IMR-90 (cell line): ENCODE measurements at regions not wholly inside any gene's neighbourhood (a gene's known extent, or its start where the extent isn't known, plus 50 kb on each side); places are given as distances from the start of the nearest gene placed in this dataset.
"Not testable (repeated sequence)": the region's sequence is repeated elsewhere in the genome, so short reads cannot be mapped to it uniquely, and the experiment has no call there.

Source experiments
- ATAC-seq: fragments of 200-7000 bp; cut with Tn5 transposase; 2 replicates; pipeline ENCODE4 v1.9.1; 2020; ENCODE audit warnings: low read depth, mild to moderate bottlenecking, moderate library complexity
- BruUV-seq: library from RNA; stranded (reverse); fragments of 400-500 nt; replicated peaks from 2 replicates; lab custom pipeline; 2021; lab: Mats Ljungman, UMichigan
- CTCF ChIA-PET: fragments of 300-600 bp; formaldehyde crosslinking; extraction: SDS; loops from one replicate; lab custom pipeline; 2021; ENCODE audit warnings: antibody characterized with exemption; lab: Yijun Ruan, JAX
- POLR2A ChIA-PET: fragments of 300-600 bp; sonication (Branson Sonifier 250); formaldehyde crosslinking; loops from one replicate; lab custom pipeline; 2022; ENCODE audit warnings: antibody characterized with exemption; ENCODE audit not compliant: unreplicated experiment; lab: Charles Lee
- DNase-seq: peaks from one replicate; pipeline ENCODE4 v3.0.0; 2013
- H2AFZ ChIP-seq: replicated peaks from 2 replicates; pipeline ENCODE3; 2013; ENCODE audit warnings: low read length, mild to moderate bottlenecking; ENCODE audit not compliant: poor library complexity
- H2AK5ac ChIP-seq: 2 replicates; pipeline ENCODE4 v1.6.1; 2013; ENCODE audit warnings: low read depth, low read length, inconsistent platforms
- H2AK9ac ChIP-seq: replicated peaks from 2 replicates; pipeline ENCODE3; 2013; ENCODE audit warnings: mild to moderate bottlenecking, low read depth, low read length, moderate library complexity; ENCODE audit not compliant: poor library complexity
- H2BK120ac ChIP-seq: 2 replicates; pipeline ENCODE4 v1.6.1; 2013; ENCODE audit warnings: low read depth, low read length, inconsistent platforms
- H2BK15ac ChIP-seq: 3 replicates; pipeline ENCODE4 v1.6.1; 2013; ENCODE audit warnings: low read depth, low read length, inconsistent platforms
- H2BK20ac ChIP-seq: 2 replicates; pipeline ENCODE4 v1.6.1; 2013; ENCODE audit warnings: low read depth, mild to moderate bottlenecking, inconsistent platforms, low read length, moderate library complexity
- H2BK5ac ChIP-seq: 2 replicates; pipeline ENCODE4 v1.6.1; 2013; ENCODE audit warnings: mild to moderate bottlenecking, low read depth, low read length, inconsistent platforms; ENCODE audit not compliant: poor library complexity, severe bottlenecking
- H3K14ac ChIP-seq: replicated peaks from 2 replicates; pipeline ENCODE4 v1.6.1; 2013; ENCODE audit warnings: low read depth, low read length, inconsistent platforms
- H3K18ac ChIP-seq: 2 replicates; pipeline ENCODE4 v1.6.1; 2013; ENCODE audit warnings: low read depth, low read length, control low read depth
- H3K23ac ChIP-seq: 2 replicates; pipeline ENCODE4 v1.6.1; 2013; ENCODE audit warnings: low read depth, low read length, inconsistent platforms
- H3K27ac ChIP-seq: 2 replicates; pipeline ENCODE4 v1.5.1; 2013; ENCODE audit warnings: mild to moderate bottlenecking, control low read depth, low read length; ENCODE audit not compliant: insufficient read depth
- H3K27me3 ChIP-seq: 2 replicates; pipeline ENCODE4 v1.6.1; 2013; ENCODE audit warnings: low read length; ENCODE audit not compliant: control insufficient read depth, insufficient read depth
- H3K36me3 ChIP-seq: 2 replicates; pipeline ENCODE4 v1.6.1; 2013; ENCODE audit warnings: low read length, mixed read lengths; ENCODE audit not compliant: control insufficient read depth, insufficient read depth
- H3K4ac ChIP-seq: 2 replicates; pipeline ENCODE4 v1.6.1; 2013; ENCODE audit warnings: low read depth, low read length, inconsistent platforms
- H3K4me1 ChIP-seq: 2 replicates; pipeline ENCODE4 v1.6.1; 2013; ENCODE audit warnings: low read length, mixed read lengths; ENCODE audit not compliant: control insufficient read depth, insufficient read depth
- H3K4me2 ChIP-seq: 2 replicates; pipeline ENCODE4 v1.6.1; 2013; ENCODE audit warnings: low read depth, mild to moderate bottlenecking, control low read depth, low read length, moderate library complexity
- H3K4me3 ChIP-seq: 2 replicates; pipeline ENCODE4 v1.5.1; 2013; ENCODE audit warnings: low read depth, mild to moderate bottlenecking, control low read depth, low read length, moderate library complexity; ENCODE audit not compliant: insufficient read depth
- H3K56ac ChIP-seq: 2 replicates; pipeline ENCODE4 v1.6.1; 2013; ENCODE audit warnings: low read length, inconsistent platforms; ENCODE audit not compliant: insufficient read depth; ENCODE audit errors: extremely low read depth
- H3K79me1 ChIP-seq, 2 experiments: 2 replicates each; pipeline ENCODE4 v1.6.1; 2013; ENCODE audit warnings: low read length in 2 of 2, inconsistent platforms in 1 of 2, low read depth in 1 of 2
- H3K9ac ChIP-seq: 2 replicates; pipeline ENCODE4 v1.6.1; 2013; ENCODE audit warnings: low read depth, low read length, control low read depth
- H3K9me1 ChIP-seq: 2 replicates; pipeline ENCODE4 v1.6.1; 2013; ENCODE audit warnings: low read length, inconsistent platforms; ENCODE audit not compliant: insufficient read depth
- H3K9me3 ChIP-seq: 2 replicates; pipeline ENCODE4 v1.6.1; 2013; ENCODE audit warnings: low read length; ENCODE audit not compliant: control insufficient read depth, insufficient read depth
- H4K20me1 ChIP-seq: 2 replicates; pipeline ENCODE4 v1.6.1; 2013; ENCODE audit warnings: low read length, inconsistent platforms; ENCODE audit not compliant: insufficient read depth
- H4K5ac ChIP-seq: 2 replicates; pipeline ENCODE4 v1.6.1; 2013; ENCODE audit warnings: mild to moderate bottlenecking, low read depth, low read length, control low read depth
- H4K8ac ChIP-seq, 2 experiments: 2 replicates each; pipeline ENCODE4 v1.6.1; 2013; ENCODE audit warnings: low read depth in 2 of 2, low read length in 2 of 2, control low read depth in 1 of 2, inconsistent platforms in 1 of 2
- H4K91ac ChIP-seq: 2 replicates; pipeline ENCODE4 v1.6.1; 2013; ENCODE audit warnings: low read depth, low read length, inconsistent platforms; ENCODE audit not compliant: insufficient read depth
- WGBS, 2 experiments: methylation state at CpG; one replicate each; pipeline versions ENCODE4 v1.1.5 to v1.1.7; 2013; ENCODE audit warnings: missing lambda C conversion rate in 2 of 2; ENCODE audit not compliant: insufficient read length in 1 of 2; ENCODE audit errors: extremely low coverage in 2 of 2; 5-methylcytosine and 5-hydroxymethylcytosine counted together
- dilution Hi-C: fragments of 300-500 bp; cut with HindIII; formaldehyde crosslinking; loops from one replicate; pipeline ENCODE4 v1.14.3; 2018; ENCODE audit warnings: low sequenced_read_pairs; ENCODE audit not compliant: unreplicated experiment
- in situ Hi-C: fragments of 300-500 bp; cut with MboI; formaldehyde crosslinking; loops from 3 replicates; pipeline ENCODE4 v1.14.3; 2019; ENCODE audit warnings: low sequenced_read_pairs, inconsistent platforms, mixed read lengths
- intact Hi-C: fragments of 100-400 bp; cut with micrococcal nuclease; formaldehyde crosslinking; loops from 2 replicates; pipeline ENCODE4 v1.10.0; 2022

DNA sequence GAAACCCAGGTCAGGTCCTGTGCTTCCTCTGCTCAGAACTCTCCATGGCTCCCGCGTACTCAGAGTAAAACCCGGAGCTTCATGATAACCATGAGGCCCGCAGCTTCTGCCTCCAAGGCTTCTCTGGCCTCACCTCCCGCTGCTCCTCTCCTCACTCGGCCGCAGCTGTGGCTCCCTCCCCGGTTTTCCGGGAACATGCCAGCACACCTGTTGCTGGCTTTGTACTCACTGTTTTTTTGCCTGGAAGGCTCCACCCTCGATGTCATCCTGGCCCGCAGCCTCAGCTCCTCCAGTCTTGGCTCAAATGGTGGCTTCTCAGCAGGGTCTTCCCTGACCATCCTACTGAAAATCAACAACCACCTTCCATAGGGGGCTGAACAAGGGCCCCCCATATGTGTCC, 57.7 kb upstream of the SULF2 start:
- ATAC-seq, CTCF ChIA-PET, H3K14ac ChIP-seq, H2AFZ ChIP-seq, H4K8ac ChIP-seq, H2BK15ac ChIP-seq, H3K4me1 ChIP-seq, H3K9me1 ChIP-seq, H3K36me3 ChIP-seq, H3K4me3 ChIP-seq, H3K9ac ChIP-seq, H3K9me3 ChIP-seq, H2BK5ac ChIP-seq, H4K20me1 ChIP-seq, H3K23ac ChIP-seq, H4K5ac ChIP-seq, BruUV-seq, DNase-seq, H2BK120ac ChIP-seq, H2AK5ac ChIP-seq, H3K79me1 ChIP-seq, H3K4ac ChIP-seq, H3K27me3 ChIP-seq, dilution Hi-C loops, H3K4me2 ChIP-seq, H2BK20ac ChIP-seq, H3K27ac ChIP-seq, H3K18ac ChIP-seq, H3K56ac ChIP-seq, POLR2A ChIA-PET, H4K91ac ChIP-seq, intact Hi-C loops, H2AK9ac ChIP-seq: not testable (repeated sequence)
- in situ Hi-C loops = loop anchor here (10.0 kb wide), 1 partner anchor 52 kb away; no protein-coding TSS in a partner anchor
- WGBS, 2 experiments = 53% methylated on average over 2 of the region's 11 CpGs; no CpG with 5 or more reads in 1 of the 2 experiments

- H4K5ac ChIP-seq, H2AFZ ChIP-seq, H2BK120ac ChIP-seq, CTCF ChIA-PET, H4K8ac ChIP-seq, BruUV-seq, H2BK5ac ChIP-seq, POLR2A ChIA-PET, H3K4ac ChIP-seq, H3K79me1 ChIP-seq, H3K4me3 ChIP-seq, H3K14ac ChIP-seq, H3K9me1 ChIP-seq, H3K27ac ChIP-seq, H3K36me3 ChIP-seq, H3K18ac ChIP-seq, H3K23ac ChIP-seq, H3K27me3 ChIP-seq, H4K20me1 ChIP-seq, H4K91ac ChIP-seq, dilution Hi-C loops, H3K9ac ChIP-seq, ATAC-seq, H3K56ac ChIP-seq, H2BK15ac ChIP-seq, H3K4me2 ChIP-seq, H2AK9ac ChIP-seq, H2BK20ac ChIP-seq, DNase-seq, H2AK5ac ChIP-seq, H3K4me1 ChIP-seq, H3K9me3 ChIP-seq, intact Hi-C loops: not testable (repeated sequence)
- WGBS, 2 experiments = 0% methylated on average over 1 of the region's 12 CpGs; no CpG with 5 or more reads in 1 of the 2 experiments
- in situ Hi-C loops = loop anchor here (10.0 kb wide), 1 partner anchor 53 kb away; no protein-coding TSS in a partner anchor
Observed at GRCh38 chr20:47842004-47842403, 56.7 kb upstream of the SULF2 start.
